GM21786 (cell line): ENCODE measurements at regions not wholly inside any gene's neighbourhood (a gene's known extent, or its start where the extent isn't known, plus 50 kb on each side); places are given as distances from the start of the nearest gene placed in this dataset.

Source experiments
- ATAC-seq: cut with Tn5 transposase; IDR thresholded peaks from one replicate; pipeline ENCODE4 v1.9.1; 2021; ENCODE audit not compliant: unreplicated experiment

DNA sequence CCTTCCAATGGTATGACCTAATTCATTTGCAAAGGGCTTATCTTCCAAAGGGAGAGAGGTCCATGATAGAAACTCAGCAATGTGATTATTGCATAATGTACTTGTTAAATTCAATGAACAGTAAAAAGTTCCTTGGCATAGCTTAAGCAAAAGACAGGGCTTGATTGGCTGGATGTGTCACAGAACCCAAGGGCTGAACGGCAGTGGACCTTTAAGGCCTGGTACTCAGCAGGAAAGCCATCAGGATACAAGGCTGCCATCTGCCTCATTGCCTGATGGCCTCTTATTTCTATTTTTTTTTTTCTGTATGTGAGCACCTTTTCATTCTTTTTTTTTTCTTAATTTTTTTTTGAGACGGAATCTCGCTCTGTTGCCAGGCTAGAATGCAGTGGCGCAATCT, 208.9 kb upstream of the WSCD1 start:
- ATAC-seq: no peak

DNA sequence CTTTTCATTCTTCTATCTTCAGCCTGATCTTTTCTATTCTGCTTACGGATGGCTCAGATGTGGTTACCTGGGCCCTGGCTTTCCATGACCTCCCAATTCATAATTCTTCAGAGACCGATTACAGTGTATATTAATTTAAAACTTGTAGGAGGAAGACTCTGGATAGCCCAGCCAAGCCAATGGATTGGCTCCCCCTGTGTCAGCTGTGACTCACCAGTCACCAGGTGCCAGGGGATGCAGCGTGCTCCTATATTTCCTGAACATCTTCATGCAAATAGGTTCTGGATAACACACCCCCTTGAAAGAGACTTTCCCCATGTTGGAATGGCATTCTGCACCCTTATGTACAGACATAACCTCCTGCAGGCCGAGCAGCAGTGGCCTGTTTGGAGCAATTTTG, 208.3 kb upstream of the WSCD1 start:
- ATAC-seq: no peak

DNA sequence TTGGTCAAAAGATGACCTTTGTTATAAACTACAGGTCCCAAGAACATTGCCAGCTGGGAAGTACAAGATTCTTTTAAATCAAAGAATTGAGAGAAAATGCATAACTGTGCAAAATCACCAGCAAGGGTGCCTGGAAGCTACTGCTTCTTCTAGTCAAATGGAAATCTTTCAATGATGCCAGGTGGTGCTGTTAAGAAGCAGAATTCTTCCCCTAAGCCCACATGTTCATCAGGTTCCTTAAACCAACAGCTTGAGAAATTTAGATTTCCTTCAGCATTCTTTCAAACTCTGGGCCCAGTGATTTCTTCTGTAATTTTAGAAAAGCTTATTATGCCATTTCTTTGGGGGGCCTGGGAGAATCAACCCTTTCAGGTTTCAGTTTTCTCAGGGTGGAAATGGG, 207.8 kb upstream of the WSCD1 start:
- no peak for ATAC-seq

DNA sequence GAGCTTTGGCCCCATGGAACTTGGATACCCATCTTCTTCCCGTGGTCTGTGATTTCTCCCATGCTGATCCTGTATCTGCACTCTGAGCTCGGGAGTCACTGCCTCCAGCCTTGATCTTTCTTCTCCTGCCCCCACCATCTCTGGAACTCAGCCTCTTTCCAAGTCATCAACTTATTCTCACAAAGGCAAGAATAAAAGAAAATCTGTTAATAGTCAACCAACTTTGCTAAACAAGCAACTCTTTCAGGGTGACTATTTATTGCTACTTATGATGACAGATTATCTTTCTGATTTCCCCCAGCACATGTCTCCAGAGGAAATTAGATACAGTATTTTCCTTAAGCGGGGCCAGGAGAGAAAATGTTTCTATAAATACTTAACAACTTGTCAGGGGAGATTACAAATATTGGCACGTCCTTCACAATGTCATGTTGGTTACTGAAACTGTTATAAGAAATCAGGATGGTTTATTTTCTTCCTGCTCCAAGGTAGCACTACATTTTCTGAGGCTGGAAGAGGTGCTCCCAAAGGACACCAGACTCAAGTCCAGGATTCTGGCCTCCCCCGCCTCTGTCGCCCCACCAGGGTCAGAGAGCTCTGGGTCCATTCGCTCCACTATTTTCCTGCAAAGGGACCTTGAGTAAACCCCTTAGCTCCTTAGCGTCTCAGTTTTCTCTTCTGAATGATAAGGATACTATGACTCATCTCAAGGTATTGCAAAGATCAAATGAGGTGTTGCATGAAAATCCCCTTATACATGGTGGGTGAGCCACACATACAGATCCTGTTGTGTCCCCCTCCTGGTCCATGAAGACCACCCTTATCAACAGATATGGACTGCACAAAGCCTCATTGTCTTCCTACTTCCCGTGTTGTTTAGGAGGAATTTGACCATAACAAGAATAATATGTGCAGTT, 205.2 kb upstream of the WSCD1 start:
- no peak for ATAC-seq

DNA sequence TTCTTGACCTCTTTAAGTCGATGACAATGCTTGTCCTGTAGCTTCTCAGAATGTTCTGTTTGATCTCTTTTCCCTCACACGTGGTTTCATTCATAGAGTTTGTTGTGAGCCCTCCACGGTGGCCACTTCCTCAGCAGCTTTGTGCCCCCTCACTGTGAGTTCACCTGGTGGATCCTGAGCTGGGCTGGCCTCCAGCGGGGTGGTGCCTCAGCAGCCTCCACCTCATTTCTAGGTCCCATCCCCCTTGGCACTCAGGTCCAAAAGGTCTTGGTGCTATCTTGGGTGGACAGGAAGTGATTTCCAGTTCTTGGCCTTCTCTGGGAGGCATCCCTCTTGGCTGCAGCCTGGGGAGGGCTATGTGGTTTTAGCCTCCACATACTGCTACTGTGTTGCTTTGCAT, 203.2 kb upstream of the WSCD1 start:
- no peak for ATAC-seq

DNA sequence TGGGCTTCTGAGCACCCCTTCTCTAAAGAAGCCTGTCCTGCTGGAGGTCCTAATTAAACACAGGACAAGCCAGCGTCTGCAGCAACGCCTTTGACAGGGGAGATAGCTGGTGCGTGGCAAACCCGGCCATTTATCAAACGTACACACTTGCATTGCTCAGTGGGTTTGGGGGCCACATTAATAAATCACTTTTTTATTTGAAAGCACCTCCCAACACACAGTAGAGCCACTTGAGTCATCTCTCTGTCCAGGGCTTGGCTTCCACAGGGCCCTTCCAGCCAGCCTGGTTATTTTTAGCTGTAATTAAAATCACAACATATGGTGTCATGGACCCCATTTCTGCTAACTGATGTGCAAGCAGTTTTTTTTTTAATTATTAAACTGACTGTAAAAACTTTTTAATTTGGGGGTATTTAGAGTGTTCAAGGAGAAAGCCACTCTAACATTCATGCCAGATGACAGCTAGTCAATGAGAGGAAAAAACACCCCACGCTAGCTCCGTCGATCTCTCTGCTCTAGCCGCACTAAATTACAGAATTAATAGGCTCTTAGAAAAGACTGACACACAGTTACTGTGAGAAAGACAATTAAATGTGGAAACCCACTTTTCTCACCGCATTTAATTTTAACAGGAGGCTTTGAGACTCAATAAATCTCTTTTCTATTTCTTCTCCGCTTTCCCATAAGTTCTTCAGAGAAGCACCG, 201.0 kb upstream of the WSCD1 start:
- ATAC-seq: no peak

DNA sequence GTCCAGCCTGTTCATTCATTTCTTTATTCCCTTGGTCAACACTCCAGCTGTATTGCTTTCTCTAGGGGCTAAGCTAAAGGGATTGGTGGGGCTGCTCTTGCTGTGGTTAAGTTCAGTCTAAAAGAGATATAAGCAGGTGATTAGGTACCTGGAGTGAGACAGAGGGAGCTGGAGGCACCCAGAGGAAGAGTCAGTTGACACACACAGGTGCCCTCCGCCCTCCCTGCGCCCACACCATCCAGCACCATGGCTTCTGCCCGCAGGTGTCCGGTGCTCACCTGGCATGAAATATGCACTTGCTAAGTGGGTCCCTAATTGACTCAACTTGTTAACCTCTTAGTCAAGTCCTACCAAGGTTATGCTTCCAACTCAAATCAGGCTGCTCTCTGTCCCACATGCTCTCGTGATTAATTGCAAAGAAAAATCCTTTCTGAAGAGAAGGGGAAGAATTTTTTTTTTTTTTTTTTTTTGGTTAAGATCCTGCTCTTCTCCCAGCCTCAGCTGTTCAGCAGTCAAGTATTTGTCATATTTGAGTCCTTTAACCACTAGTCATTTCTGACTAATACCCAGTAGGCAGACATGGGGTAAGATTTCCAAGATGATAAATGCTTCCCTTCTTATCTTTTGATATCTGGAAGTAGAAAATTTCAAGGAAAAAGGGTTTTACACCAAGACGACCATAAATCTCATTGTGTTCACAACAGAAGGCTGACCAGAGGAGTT, 199.8 kb upstream of the WSCD1 start:
- ATAC-seq: no peak

DNA sequence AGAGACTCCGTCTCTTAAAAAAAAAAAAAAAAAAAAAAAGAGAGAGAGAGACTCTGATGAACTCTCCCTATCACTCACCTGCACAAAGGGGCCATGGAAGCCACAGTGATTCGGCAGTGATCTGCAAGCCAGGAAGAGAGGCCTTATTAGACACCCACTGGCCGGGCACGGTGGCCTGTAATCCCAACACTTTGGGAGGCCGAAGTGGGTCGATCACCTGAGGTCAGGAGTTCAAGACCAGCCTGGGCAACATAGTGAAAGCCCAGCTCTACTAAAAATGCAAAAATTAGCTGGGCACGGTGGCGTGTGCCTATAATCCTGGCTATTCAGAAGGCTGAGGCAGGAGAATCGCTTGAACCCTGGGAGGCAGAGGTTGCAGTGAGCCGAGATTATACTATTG, 198.5 kb upstream of the WSCD1 start:
- no peak for ATAC-seq

DNA sequence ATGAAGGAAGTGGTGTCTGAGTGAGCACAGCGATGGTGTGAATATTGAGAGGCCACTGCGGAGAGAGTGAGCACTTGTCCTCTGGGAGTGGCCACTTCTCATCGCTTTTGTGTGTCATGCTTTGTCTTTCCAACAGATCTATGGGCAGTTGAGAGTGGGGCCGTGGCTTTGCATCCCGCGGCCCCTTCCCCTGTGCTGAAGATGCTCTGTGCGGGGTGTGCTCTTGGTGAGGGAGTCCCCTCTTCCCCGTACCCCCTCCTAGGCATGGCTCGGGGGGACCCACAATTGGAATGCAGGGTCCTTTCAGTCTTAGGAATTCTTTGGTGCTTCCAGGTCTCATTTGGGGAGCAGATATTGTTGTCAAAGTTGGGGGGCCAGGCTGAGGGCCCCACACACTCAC, 197.3 kb upstream of the WSCD1 start:
- no peak for ATAC-seq

DNA sequence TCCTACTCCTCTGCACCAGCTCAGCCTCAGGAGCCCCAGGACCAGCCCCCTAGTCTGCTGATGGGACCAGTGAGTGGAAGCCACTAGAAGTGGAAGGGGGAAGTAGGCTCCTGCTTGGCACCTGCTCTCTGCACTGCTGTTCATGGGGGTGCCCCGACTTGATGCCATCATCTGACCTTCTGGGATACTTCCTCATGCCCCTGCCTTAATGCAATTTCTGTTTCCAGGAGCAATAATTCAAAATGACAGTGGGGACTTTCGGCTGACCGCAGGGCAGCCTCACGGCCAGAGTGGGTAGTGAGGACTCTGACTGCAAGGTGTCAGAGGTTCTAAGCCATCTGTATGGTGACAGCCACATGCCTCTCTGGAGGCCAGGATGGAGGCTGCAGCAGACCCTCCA, 196.4 kb upstream of the WSCD1 start:
- ATAC-seq: no peak

DNA sequence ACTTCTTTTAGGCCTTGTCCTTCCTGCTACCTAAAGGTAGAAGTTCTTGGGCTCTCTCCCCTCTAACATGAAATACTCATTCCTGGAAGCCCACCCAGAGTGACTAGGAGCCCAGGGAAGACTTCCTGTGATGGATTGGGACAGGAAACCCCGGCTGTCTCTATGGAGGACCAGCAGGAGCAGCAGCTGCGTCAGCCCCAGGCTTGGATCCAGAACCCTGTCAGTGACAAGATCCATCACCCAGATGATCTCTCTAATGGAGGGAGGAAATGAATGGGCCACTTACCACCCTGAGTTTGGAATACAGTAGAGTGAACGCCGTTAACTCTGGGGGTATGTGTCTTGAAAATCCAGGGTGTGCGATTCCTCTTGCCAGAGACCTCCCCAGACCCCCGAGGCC, 195.7 kb upstream of the WSCD1 start:
- no peak for ATAC-seq

DNA sequence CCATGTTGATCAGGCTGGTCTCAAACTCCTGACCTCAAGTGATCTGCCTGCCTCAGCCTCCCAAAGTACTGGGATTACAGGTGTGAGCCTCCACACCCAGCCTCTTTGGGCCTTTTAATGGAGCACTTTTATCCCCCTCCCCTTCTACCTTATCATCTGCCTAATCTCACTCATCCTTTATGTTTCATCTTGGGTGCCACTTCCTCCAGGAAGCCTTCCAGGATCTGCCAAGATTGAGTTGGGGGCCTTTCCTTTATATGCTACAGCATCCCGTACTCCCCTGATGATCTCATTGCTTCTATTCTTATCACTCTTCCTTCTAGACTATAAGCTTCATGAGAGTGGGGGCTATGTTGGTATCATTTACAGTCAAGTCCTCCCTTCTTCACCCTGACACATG, 192.8 kb upstream of the WSCD1 start:
- no peak for ATAC-seq

DNA sequence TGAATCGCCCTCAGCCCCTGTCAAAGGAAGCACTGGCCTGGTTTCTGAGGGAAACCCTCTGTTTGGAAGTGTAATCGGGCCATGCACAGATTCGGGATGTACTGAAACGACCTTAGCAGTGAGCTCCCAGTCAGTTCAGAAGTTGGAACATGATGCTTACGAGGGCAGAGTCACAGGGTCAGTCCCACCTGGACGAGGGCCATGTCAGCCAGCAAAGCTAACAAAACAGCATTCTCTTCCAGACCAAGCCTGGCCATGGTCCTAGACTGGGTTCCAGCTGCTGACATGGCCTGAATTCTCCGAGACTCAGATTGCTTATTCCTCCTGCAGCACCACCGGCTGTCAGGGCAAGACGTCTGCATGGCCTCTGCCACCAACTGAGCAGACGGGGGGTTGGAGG, 192.2 kb upstream of the WSCD1 start:
- no peak for ATAC-seq

DNA sequence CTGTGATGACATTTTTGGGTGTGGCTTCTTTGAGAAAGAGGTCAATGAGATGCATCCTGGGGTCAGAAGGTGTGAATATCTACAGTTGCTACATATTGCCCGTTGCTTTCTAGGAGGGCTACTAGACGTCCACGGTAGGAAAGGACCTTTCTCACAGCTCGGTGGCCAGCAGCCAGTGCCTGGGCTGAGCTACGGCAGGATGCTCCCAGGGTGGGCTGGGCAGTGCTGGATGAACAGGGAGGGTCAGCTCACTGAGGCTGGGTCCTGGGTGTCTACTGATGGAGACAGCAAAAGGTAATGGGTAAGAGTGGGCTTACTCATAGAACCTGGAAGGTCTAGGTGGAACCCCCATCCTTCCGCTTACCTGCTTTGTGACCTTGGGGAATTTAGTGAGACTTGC, 188.3 kb upstream of the WSCD1 start:
- ATAC-seq: no peak

DNA sequence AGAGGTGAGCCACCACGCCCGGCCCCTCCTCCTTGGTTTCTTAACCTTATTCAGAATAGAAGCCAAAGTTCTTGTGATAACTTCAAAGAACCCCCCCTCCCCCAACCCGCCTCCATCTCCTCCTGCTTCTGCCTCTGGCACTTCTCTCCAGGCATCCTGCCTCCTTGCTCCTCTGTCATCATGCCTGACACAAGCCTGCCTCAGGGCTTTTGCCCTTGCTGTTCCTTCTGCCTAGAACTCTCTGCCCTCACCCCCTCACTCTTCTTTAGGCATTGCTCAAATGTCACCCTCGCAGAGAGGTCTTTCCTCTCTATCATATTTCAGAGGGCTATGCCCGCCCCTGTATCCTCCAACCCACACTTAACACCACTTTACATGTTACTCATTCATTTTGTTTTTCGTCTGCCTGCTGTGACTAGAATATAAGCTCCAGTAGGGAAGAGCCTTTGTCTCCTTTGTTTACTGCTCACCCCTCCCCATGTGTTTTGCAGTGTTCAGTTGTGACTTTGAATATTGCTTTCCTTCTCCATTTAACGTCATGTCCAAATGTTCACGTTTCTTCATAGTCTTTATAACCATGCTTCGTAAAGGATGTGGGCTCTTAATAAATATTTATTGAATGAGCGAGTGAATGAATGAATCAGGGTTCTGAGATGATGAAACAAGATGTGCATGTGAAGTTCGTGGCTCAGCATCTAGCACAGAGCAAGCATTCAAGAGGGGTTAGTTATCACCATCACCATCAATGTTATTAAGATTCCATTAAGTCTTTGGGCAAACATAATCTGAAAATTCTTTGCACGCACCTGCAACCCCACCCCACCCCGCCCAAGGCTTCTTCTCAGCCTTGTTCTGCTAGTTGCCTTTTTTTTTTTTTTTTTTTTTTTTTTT, 186.2 kb upstream of the WSCD1 start:
- no peak for ATAC-seq

DNA sequence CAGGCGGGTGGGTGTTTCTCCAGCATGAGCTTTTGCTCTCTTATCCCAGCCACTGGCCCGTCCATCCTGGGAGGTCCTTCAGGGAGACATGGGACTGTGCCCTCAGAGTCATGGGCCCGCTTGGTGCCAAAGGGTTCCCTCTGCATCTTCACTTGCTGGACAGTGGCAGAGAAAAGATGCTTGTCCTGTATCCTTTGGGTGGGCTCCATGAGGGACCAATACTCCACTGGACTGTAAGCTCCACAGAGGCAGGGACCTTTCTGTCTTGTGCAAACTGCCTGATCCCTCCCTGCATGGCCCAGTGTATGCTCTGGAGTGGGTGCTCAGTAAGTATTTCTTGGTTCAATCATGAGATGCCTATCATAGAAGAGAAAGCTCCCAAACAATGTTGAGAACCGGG, 184.8 kb upstream of the WSCD1 start:
- no peak for ATAC-seq

DNA sequence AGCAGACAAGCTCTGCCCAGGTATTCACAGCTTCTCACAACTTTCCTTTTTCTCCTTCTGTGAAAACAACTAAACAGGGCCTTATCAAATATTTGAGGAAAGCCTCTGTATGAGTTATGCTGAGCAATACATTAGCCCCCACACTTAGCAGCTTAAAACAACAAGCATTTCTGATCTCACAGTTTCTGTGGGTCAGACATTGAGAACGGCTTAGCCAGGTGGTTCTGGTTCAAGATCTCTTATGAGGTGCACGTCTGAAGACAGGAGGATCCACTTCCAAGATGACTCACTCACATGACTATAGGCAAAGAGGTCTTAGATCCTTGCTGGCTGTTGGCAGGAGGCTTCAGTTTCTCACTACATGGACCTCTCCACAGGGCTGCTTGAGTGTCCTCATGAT, 181.4 kb upstream of the WSCD1 start:
- ATAC-seq: no peak

DNA sequence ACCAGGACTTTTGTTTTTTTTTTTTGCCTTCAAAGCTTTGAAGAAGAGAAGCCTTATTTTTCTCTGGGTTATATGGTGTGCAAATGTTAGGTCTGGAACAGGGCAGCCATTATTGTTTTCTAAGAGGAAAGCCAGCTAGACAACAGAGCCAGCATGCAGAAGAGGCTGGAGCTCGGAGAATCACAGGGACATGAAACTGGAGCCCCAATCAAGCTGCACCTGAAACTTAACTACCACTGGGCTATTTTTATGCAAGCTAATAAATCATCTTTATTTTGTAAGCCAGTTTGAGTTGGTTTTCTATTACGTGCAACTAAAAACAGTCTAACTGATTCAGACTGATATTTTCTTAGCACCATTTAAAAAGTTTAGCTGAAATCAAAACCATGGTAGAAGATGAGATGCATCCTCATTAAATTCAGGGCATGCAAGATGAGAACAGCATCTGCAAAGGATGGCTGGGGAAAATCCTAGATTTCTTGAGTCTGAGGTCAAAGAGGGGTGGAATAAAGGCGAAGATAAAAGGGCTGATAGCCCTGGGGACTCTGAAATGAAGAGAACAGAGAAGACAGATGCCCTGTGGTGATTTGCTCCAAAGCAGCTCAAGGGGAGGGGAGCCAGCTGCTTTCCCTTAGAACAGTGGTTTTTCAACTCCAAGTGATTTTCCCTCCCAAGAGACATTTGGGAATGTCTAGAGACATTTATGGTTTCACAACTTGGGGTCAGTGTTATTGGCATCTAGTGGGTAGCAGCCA, 177.1 kb upstream of the WSCD1 start:
- ATAC-seq: no peak

DNA sequence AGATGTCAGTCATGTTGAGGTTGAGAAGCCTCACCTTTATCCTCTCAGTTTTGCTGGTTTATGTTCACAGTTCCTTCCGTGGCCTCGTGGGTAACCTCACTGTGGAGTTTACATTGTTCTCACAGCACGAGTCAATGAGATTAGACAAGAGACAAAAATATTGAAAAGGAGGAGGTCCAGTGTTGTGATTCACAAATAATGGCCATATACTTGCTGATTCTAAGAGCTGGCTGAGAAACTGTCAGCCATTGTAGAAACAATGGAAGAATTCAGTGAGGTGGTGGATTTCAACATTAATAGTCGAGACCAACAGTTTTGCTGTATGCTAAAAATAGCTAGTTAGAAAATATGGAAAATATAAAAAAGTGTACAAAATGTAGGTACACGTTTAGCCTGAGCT, 176.4 kb upstream of the WSCD1 start:
- no peak for ATAC-seq

DNA sequence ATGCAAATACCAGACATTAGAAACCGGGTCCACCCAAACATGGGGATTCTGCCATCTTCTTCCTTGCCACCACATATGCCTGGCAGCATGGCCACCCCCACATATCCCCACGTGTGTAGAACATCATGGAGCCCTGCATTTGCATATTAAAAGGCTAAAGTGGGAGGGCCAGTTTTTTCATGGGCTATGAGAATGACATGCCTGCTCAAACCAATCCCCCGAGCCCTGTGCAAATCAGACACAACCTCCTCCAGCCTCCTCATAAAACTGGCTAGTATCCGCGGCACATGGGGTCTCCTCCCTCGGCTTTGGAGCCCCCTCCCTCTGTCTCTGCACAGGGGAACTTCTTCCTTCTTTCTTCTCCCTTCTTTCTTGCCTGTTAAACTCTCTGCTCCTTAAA, 174.9 kb upstream of the WSCD1 start:
- no peak for ATAC-seq
